ENCODE measurements at regions not wholly inside any gene's neighbourhood (a gene's known extent, or its start where the extent isn't known, plus 50 kb on each side); places are given as distances from the start of the nearest gene placed in this dataset.

- Histone ChIP-seq H3K27me3 (ENCODE audit: control insufficient read depth, insufficient read depth, low read length) (no peaks in the 10 kb centered on the region), H3K4me3 (ENCODE audit: insufficient read depth, low read depth, low read length) (no peak overlapping the region), H3K36me3 (replicated peaks; ENCODE audit: control insufficient read depth, insufficient read depth, low read length) (no peaks in the 10 kb centered on the region)
- no peak for DNase-seq
Observed at GRCh38 chr4:43276321-43276720, 383.8 kb downstream of the GRXCR1 start.

- no peak for DNase-seq
- Histone ChIP-seq H3K36me3 (replicated peaks; ENCODE audit: control insufficient read depth, insufficient read depth, low read length) (no peaks in the 10 kb centered on the region), H3K27me3 (ENCODE audit: control insufficient read depth, insufficient read depth, low read length) (no peaks in the 10 kb centered on the region), H3K4me3 (ENCODE audit: insufficient read depth, low read depth, low read length) (no peak overlapping the region)
Observed at GRCh38 chr4:43277003-43277402, 384.5 kb downstream of the GRXCR1 start.

- Histone ChIP-seq H3K4me3 (ENCODE audit: insufficient read depth, low read depth, low read length) (no peak overlapping the region), H3K36me3 (replicated peaks; ENCODE audit: control insufficient read depth, insufficient read depth, low read length) (no peaks in the 10 kb centered on the region), H3K27me3 (ENCODE audit: control insufficient read depth, insufficient read depth, low read length) (no peaks in the 10 kb centered on the region)
- DNase-seq: no peak
Observed at GRCh38 chr4:43282534-43282933, 390.0 kb downstream of the GRXCR1 start.

- Histone ChIP-seq H3K27me3 (ENCODE audit: control insufficient read depth, insufficient read depth, low read length) (no peaks in the 10 kb centered on the region), H3K4me3 (ENCODE audit: insufficient read depth, low read depth, low read length) (no peak overlapping the region), H3K36me3 (replicated peaks; ENCODE audit: control insufficient read depth, insufficient read depth, low read length) (no peaks in the 10 kb centered on the region)
- no peak for DNase-seq
Observed at GRCh38 chr4:43286137-43286536, 393.6 kb downstream of the GRXCR1 start.

- H3K27me3 ChIP-seq (ENCODE audit: control insufficient read depth, insufficient read depth, low read length): no peaks in the 10 kb centered on the region
- H3K4me3 ChIP-seq (ENCODE audit: insufficient read depth, low read depth, low read length): no peak overlapping the region
- H3K36me3 ChIP-seq (replicated peaks; ENCODE audit: control insufficient read depth, insufficient read depth, low read length): no peaks in the 10 kb centered on the region
- DNase-seq: no peak
Observed at GRCh38 chr4:43296946-43297528, 404.5 kb downstream of the GRXCR1 start.

- Histone ChIP-seq H3K36me3 (replicated peaks; ENCODE audit: control insufficient read depth, insufficient read depth, low read length) (no peaks in the 10 kb centered on the region), H3K27me3 (ENCODE audit: control insufficient read depth, insufficient read depth, low read length) (no peaks in the 10 kb centered on the region), H3K4me3 (ENCODE audit: insufficient read depth, low read depth, low read length) (no peak overlapping the region)
- no peak for DNase-seq
Observed at GRCh38 chr4:43316813-43317212, 424.3 kb downstream of the GRXCR1 start.

GRCh38 chr4:43325220-43325967, 432.9 kb downstream of the GRXCR1 start:
- no peak for DNase-seq
- Histone ChIP-seq H3K36me3 (replicated peaks; ENCODE audit: control insufficient read depth, insufficient read depth, low read length) (no peaks in the 10 kb centered on the region), H3K27me3 (ENCODE audit: control insufficient read depth, insufficient read depth, low read length) (no peaks in the 10 kb centered on the region), H3K4me3 (ENCODE audit: insufficient read depth, low read depth, low read length) (no peak overlapping the region)

- Histone ChIP-seq H3K27me3 (ENCODE audit: control insufficient read depth, insufficient read depth, low read length) (no peaks in the 10 kb centered on the region), H3K4me3 (ENCODE audit: insufficient read depth, low read depth, low read length) (no peak overlapping the region), H3K36me3 (replicated peaks; ENCODE audit: control insufficient read depth, insufficient read depth, low read length) (no peaks in the 10 kb centered on the region)
- no peak for DNase-seq
Observed at GRCh38 chr4:43330288-43330687, 437.8 kb downstream of the GRXCR1 start.

GRCh38 chr4:43331226-43332051, 438.9 kb downstream of the GRXCR1 start:
- Histone ChIP-seq H3K27me3 (ENCODE audit: control insufficient read depth, insufficient read depth, low read length) (no peaks in the 10 kb centered on the region), H3K4me3 (ENCODE audit: insufficient read depth, low read depth, low read length) (no peak overlapping the region), H3K36me3 (replicated peaks; ENCODE audit: control insufficient read depth, insufficient read depth, low read length) (no peaks in the 10 kb centered on the region)
- no peak for DNase-seq

GRCh38 chr4:43332052-43332425, 439.5 kb downstream of the GRXCR1 start:
- Histone ChIP-seq H3K36me3 (replicated peaks; ENCODE audit: control insufficient read depth, insufficient read depth, low read length) (no peaks in the 10 kb centered on the region), H3K4me3 (ENCODE audit: insufficient read depth, low read depth, low read length) (no peak overlapping the region), H3K27me3 (ENCODE audit: control insufficient read depth, insufficient read depth, low read length) (no peaks in the 10 kb centered on the region)
- DNase-seq: no peak

GRCh38 chr4:43337707-43338106, 445.2 kb downstream of the GRXCR1 start:
- no peak overlapping the region for H3K4me3 ChIP-seq (ENCODE audit: insufficient read depth, low read depth, low read length)
- no peaks in the 10 kb centered on the region for H3K36me3 ChIP-seq (replicated peaks; ENCODE audit: control insufficient read depth, insufficient read depth, low read length)
- no peak for DNase-seq
- H3K27me3 ChIP-seq (ENCODE audit: control insufficient read depth, insufficient read depth, low read length): no peaks in the 10 kb centered on the region

GRCh38 chr4:43339435-43339834, 446.9 kb downstream of the GRXCR1 start:
- Histone ChIP-seq H3K27me3 (ENCODE audit: control insufficient read depth, insufficient read depth, low read length) (no peaks in the 10 kb centered on the region), H3K4me3 (ENCODE audit: insufficient read depth, low read depth, low read length) (no peak overlapping the region), H3K36me3 (replicated peaks; ENCODE audit: control insufficient read depth, insufficient read depth, low read length) (no peaks in the 10 kb centered on the region)
- DNase-seq: no peak

- no peak for DNase-seq
- no peaks in the 10 kb centered on the region for H3K27me3 ChIP-seq (ENCODE audit: control insufficient read depth, insufficient read depth, low read length)
- H3K4me3 ChIP-seq (ENCODE audit: insufficient read depth, low read depth, low read length): no peak overlapping the region
- no peaks in the 10 kb centered on the region for H3K36me3 ChIP-seq (replicated peaks; ENCODE audit: control insufficient read depth, insufficient read depth, low read length)
Observed at GRCh38 chr4:43341741-43342140, 449.2 kb downstream of the GRXCR1 start.

GRCh38 chr4:43343298-43343697, 450.8 kb downstream of the GRXCR1 start:
- Histone ChIP-seq H3K27me3 (ENCODE audit: control insufficient read depth, insufficient read depth, low read length) (no peaks in the 10 kb centered on the region), H3K36me3 (replicated peaks; ENCODE audit: control insufficient read depth, insufficient read depth, low read length) (no peaks in the 10 kb centered on the region), H3K4me3 (ENCODE audit: insufficient read depth, low read depth, low read length) (no peak overlapping the region)
- DNase-seq: no peak

- H3K27me3 ChIP-seq (ENCODE audit: control insufficient read depth, insufficient read depth, low read length): no peaks in the 10 kb centered on the region
- no peak for DNase-seq
- H3K4me3 ChIP-seq (ENCODE audit: insufficient read depth, low read depth, low read length): no peak overlapping the region
- no peaks in the 10 kb centered on the region for H3K36me3 ChIP-seq (replicated peaks; ENCODE audit: control insufficient read depth, insufficient read depth, low read length)
Observed at GRCh38 chr4:43345323-43345925, 452.9 kb downstream of the GRXCR1 start.

Data from H7 (cell line).